Omental fat pad (tissue), 3 donors: ENCODE measurements at regions not wholly inside any gene's neighbourhood (a gene's known extent, or its start where the extent isn't known, plus 50 kb on each side); places are given as distances from the start of the nearest gene placed in this dataset.
"Not testable (repeated sequence)": the region's sequence is repeated elsewhere in the genome, so short reads cannot be mapped to it uniquely, and the experiment has no call there.

ENCODE experiments used
- ATAC-seq: fragments of 150-250 bp; one replicate; pipeline ENCODE4 v1.9.1; 2016; ENCODE audit warnings: mild to moderate bottlenecking, moderate library complexity; ENCODE audit not compliant: low FRiP score
- DNase-seq: peaks from one replicate; pipeline ENCODE4 v3.0.0-alpha.2; 2019; ENCODE audit warnings: low spot score
- TF ChIP-seq, protein P1 (sequence below), 3 donors: fragments of 450-650 bp; IDR thresholded peaks; one replicate each; pipeline ENCODE4 v1.5.1; 2016 to 2017; ENCODE audit warnings: antibody characterized with exemption in 3 of 3, mild to moderate bottlenecking in 3 of 3, moderate library complexity in 2 of 3

DNA sequence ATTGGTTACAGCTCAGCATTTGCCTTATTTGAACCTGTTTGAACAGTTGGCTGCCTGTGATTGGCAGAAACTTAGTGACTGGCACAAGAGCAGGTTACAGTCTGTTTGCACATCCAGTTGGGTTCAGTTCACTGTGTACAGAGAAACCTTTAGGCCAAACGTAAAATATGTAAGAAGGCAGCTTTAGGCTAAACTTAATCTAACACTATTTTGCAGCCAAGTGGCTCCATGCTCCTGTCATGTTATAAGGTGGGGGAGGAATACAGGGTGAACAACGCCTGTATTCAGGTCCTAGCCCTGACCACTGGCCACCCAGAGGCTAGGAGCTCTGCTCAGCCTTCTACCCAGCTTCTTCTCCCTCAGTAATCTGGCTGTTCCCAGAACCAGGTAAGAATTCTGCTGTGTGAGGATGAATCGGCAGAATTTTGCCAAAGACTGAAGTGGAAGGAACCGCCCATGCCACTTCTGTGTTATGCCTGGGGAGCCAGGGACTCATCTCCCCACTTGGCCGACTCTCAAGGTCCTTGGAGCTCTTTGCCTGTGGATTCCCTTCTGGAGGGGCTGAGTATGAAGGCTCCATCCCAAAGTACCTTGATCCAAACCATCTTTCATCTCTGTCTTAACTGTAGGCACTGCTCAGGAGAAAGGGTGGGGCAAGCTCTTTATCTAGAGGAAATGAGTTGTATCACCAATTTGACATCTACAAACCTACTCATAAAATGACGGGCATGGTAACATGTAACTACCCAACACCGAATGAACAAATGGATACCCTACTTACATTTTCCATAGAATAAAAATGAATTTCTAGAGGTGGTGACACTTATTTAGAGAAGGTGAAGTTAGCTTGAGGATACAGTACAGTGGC lies 164.4 kb upstream of the NAMPT start:
- DNase-seq (no peak), ATAC-seq (peak; percentile 42)
- TF ChIP-seq, protein P1, sequence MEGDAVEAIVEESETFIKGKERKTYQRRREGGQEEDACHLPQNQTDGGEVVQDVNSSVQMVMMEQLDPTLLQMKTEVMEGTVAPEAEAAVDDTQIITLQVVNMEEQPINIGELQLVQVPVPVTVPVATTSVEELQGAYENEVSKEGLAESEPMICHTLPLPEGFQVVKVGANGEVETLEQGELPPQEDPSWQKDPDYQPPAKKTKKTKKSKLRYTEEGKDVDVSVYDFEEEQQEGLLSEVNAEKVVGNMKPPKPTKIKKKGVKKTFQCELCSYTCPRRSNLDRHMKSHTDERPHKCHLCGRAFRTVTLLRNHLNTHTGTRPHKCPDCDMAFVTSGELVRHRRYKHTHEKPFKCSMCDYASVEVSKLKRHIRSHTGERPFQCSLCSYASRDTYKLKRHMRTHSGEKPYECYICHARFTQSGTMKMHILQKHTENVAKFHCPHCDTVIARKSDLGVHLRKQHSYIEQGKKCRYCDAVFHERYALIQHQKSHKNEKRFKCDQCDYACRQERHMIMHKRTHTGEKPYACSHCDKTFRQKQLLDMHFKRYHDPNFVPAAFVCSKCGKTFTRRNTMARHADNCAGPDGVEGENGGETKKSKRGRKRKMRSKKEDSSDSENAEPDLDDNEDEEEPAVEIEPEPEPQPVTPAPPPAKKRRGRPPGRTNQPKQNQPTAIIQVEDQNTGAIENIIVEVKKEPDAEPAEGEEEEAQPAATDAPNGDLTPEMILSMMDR (IDR thresholded peaks at IDR 0.05) = no peak

DNA sequence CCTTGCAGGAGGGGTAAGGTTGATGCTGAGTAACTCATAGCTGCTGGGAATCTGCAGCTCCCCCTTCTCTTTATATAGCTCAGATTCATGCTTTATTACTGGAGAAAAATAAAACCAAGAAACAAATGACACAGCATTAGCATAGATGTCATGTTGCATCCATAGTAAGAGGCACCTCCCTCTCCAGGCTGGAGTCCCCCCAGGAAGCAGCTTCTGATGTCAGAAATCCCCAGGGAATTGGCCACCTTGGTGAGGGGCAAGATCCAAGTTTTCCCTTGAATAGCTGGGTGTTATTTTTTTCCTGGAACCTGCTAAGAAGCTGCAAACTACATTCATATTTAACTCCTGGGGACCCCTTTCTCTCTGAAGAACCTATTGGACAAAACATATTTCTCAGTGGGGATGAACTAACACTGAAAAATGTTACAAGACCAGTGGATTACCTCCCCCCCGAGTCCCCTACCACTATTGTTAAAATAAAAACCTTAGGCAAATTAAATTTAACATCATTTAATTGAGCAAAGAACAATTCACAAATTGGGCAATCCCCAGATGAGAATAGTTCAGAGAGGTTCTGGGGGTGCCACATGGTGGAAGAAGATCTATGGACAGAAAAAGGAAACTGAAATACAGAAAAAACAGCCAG lies 163.7 kb upstream of the NAMPT start:
- TF ChIP-seq, protein P1 (IDR thresholded peaks at IDR 0.05) = no peak
- DNase-seq = no peak
- no peak for ATAC-seq

DNA sequence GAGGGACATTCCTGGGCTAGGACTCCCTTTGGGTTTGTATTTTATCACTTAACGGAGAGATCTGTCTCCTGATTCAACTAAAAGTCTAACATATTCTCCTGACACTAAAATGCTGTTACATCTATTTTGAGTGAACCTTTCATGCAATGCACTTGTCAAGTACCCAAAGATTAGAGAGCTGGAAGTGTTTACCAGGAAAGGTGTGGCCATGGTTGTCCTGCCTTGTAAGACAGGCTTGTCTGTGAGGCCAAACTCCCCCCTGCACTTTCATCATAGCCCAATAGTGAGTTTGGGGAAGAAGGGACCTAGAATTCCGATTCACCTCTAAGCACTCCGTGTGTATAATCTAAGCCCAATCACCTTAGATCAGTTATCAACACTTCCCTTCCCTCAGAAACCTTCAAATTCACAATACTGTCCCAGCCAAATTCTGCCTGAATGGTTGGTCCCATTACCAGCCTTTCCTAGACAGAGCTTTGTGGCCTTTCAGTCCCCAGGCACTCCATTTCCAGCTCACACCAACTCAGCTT lies 162.6 kb upstream of the NAMPT start:
- no peak for ATAC-seq
- TF ChIP-seq, protein P1 (IDR thresholded peaks at IDR 0.05) = no peak
- DNase-seq = no peak

DNA sequence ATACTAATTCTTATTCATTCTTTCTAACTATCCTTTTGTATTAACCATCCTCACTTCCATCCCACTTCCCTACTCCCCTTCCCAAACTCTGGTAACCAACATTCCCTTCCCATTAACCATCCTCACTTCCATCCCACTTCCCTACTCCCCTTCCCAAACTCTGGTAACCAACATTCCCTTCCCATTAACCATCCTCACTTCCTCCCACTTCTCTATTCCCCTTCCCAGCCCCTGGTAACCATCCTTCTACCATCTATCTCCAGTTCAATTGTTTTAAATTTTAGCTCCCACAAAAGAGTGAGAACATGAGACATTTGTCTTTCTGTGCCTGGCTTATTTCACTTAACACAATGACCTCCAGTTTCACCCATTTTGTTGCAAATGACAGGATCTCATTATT lies 160.6 kb upstream of the NAMPT start:
- not testable (repeated sequence) for DNase-seq, ATAC-seq

DNA sequence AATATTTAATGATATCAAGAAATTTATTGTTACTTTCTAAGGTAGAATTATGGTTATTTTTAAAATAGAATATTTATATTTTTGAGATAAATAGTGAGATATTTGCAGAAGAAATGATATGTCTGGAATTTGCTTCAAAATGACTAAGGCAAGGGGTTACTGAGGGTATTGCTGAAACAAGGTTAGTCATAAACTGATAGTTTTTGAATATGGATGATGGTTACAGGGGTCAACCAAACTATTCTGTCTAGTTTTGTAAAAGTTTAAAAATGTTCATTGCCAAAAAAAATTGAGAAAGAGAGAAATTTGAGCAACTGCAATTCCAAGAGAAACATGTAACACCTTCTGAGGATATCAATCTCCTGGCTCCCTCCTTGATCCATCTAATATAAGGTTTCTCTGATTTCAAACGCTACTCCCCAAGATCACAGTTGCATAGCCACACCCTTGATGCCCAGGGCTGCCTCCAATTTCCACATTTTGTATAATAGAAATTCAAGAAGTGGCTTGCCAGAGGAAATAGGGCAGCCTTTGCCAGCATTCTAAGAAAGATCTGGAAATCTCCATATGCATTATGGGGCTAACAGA lies 159.4 kb upstream of the NAMPT start:
- no peak for DNase-seq
- ATAC-seq = peak; percentile 86
- TF ChIP-seq, protein P1 (IDR thresholded peaks at IDR 0.05) = no peak

DNA sequence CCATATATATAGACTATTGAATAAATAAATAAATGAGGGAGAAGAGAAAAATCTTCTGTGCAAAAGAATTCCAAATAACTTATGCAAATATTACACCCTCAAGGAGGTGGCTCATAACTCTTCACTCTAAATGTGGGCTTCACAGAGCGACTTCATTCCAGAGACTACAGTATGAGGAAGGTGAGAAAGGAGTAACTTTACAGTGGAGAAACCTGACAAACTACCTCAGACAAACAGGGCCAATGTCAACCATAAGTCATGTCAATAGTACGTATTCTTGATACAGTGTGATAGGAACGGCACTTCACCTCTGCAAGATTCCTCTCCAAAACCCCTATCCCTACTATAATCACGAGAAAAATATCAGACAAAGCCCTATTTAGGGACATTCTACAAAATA lies 158.4 kb upstream of the NAMPT start:
- DNase-seq = no peak
- TF ChIP-seq, protein P1 (IDR thresholded peaks at IDR 0.05) = no peak
- no peak for ATAC-seq

DNA sequence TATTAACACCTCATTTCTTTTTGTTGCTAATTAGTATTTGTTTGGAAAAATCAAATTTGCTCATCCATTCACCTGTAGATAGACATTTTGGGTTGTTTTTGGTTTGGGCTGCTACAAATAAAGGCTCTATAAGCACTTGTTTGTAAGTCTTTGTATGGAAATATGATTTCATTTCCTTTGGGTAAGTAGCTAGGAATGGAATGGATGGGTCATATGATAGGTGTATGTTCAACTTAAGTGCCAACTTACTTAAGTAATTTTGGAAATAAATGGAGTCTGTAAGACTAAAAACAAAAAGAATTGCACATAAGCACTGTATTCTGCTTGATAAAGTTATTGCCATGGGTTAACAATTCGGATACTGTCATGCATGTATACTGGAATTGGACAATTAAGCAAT lies 157.7 kb upstream of the NAMPT start:
- no peak for DNase-seq
- peak; percentile 31 for ATAC-seq

DNA sequence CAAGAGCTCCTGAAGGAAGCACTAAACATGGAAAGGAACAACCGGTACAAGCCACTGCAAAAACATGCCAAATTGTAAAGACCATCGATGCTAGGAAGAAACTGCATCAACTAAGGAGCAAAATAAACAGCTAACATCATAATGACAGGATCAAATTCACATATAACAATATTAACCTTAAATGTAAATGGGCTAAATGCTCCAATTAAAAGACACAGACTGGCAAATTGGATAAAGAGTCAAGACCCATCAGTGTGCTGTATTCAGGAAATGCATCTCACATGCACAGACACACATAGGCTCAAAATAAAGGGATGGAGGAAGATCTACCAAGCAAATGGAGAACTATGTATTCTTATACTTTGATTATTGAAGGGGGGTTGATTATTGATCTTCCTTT lies 156.6 kb upstream of the NAMPT start:
- ATAC-seq, DNase-seq: not testable (repeated sequence)

More for the DNA sequence above, 157.7 kb upstream of the NAMPT start:
- TF ChIP-seq, protein P1 (IDR thresholded peaks at IDR 0.05) = no peak

DNA sequence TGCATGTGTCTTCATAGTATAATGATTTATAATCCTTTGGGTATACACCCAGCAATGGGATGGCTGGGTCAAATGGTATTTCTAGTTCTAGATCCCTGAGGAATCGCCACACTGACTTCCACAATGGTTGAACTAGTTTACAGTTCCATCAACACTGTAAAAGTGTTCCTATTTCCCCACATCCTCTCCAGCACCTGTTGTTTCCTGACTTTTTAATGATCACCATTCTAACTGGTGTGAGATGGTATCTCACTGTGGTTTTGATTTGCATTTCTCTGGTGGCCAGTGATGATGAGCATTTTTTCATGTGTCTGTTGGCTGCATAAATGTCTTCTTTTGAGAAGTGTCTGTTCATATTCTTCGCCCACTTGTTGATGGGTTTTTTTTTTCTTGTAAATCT lies 152.2 kb upstream of the NAMPT start:
- ATAC-seq, DNase-seq: not testable (repeated sequence)
